ENCODE measurements at regions not wholly inside any gene's neighbourhood (a gene's known extent, or its start where the extent isn't known, plus 50 kb on each side); places are given as distances from the start of the nearest gene placed in this dataset.

DNA sequence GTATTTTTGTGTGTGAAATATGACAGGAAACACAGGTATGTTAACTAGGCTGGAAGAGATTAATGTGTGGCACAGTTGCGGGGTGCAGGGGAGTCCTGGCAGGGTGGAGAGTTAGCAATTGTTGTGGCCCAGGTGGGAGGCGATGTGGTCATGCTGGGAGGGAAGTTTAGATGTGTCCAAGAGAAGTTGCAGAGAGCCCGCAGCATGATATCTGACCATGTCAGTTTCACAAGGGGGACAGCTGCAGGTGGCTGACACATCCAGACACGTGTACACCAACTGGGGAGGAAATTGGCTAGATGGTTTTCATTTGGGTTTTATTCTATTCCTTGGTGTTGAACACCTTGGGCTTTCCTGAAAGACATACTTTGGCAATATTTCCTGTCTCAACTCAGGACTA, 172.8 kb upstream of the RGMA start:
- CTCF ChIA-PET = no interaction called here
- peaks cover 43% of the 10 kb centered on the region for H3K27me3 Mint-ChIP-seq (ENCODE audit: unreplicated experiment)

DNA sequence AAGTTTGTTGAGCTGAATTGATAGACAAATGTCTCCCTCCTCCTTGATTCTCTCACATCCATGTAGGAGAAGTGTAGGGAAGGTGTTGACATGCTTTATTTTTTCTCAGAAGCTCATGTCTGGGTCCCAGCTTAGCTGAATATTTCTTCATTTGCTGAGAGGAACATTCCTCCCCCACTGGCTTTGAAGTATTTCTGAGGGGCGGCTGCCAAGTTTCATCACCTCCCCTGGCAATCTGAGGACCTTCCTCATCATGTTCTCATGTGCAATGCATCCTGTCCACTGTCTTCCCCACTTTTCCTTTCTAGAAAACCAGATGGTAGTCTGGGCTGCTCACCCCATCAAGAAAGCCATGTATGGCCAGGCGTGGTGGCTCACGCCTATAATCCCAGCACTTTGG, 168.9 kb upstream of the RGMA start:
- Mint-ChIP-seq H3K36me3 (ENCODE audit: insufficient read depth, unreplicated experiment) (no peaks in the 10 kb centered on the region), H3K4me3 (ENCODE audit: low read depth, unreplicated experiment) (no peak overlapping the region), H3K4me1 (ENCODE audit: low read depth, unreplicated experiment) (no peaks in the 10 kb centered on the region), H3K27ac (ENCODE audit: unreplicated experiment) (no peak overlapping the region), H3K27me3 (ENCODE audit: unreplicated experiment) (peaks cover 41% of the 10 kb centered on the region), H3K9me3 (ENCODE audit: low read depth, unreplicated experiment) (no peaks in the 10 kb centered on the region)
- intact Hi-C loops (cut with micrococcal nuclease; ENCODE audit: unreplicated experiment) = no loop called here
- CTCF ChIA-PET = interaction anchor here (0.7 kb wide), 1 partner anchor 207 kb away, joined by 4 read pairs; no protein-coding TSS in a partner anchor
- no peak for TF ChIP-seq CTCF (IDR thresholded peaks at IDR 0.05; ENCODE audit: unreplicated experiment)
- BruUV-seq (replicated peaks) = no TSS peak
- DNase-seq = no peak

More for the DNA sequence above, 172.8 kb upstream of the RGMA start:
- Mint-ChIP-seq H3K36me3 (ENCODE audit: insufficient read depth, unreplicated experiment) (no peaks in the 10 kb centered on the region), H3K27ac (ENCODE audit: unreplicated experiment) (no peak overlapping the region), H3K4me3 (ENCODE audit: low read depth, unreplicated experiment) (no peak overlapping the region), H3K9me3 (ENCODE audit: low read depth, unreplicated experiment) (no peaks in the 10 kb centered on the region), H3K4me1 (ENCODE audit: low read depth, unreplicated experiment) (no peaks in the 10 kb centered on the region)
- TF ChIP-seq CTCF (IDR thresholded peaks at IDR 0.05; ENCODE audit: unreplicated experiment) = no peak
- DNase-seq = no peak
- no TSS peak for BruUV-seq (replicated peaks)
- intact Hi-C loops (cut with micrococcal nuclease; ENCODE audit: unreplicated experiment) = no loop called here

- no peak overlapping the region for H3K27ac Mint-ChIP-seq (ENCODE audit: unreplicated experiment)
- CTCF ChIA-PET = no interaction called here
- TF ChIP-seq CTCF (IDR thresholded peaks at IDR 0.05; ENCODE audit: unreplicated experiment) = no peak
These were observed 164.7 kb upstream of the RGMA start for GRCh38 chr15:93253681-93254080.

DNA sequence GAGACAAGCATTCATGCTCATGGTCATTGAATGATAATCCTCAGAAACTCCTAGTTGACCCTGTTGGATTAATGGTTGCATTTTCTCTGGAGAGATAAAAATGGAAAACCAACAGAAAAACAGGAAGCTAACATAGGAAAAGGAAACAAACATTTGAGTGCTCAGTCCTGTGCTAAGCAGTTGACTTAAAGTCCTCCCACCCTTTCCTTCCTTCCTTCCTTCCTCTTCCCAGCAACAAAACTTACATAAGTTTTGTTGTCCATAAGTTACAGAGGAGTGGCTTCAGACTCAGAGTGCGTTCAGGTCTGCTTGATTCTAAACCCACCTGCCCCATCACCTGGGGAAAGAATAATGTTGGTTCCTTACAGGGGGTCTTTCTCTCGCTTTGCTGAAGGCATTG, 163.8 kb upstream of the RGMA start:
- TF ChIP-seq CTCF (IDR thresholded peaks at IDR 0.05; ENCODE audit: unreplicated experiment) = no peak
- H3K4me1 Mint-ChIP-seq (ENCODE audit: low read depth, unreplicated experiment) = no peaks in the 10 kb centered on the region
- H3K27ac Mint-ChIP-seq (ENCODE audit: unreplicated experiment) = no peak overlapping the region
- H3K4me3 Mint-ChIP-seq (ENCODE audit: low read depth, unreplicated experiment) = no peak overlapping the region
- CTCF ChIA-PET = no interaction called here
- no peak for DNase-seq
- no peaks in the 10 kb centered on the region for H3K9me3 Mint-ChIP-seq (ENCODE audit: low read depth, unreplicated experiment)
- no peaks in the 10 kb centered on the region for H3K36me3 Mint-ChIP-seq (ENCODE audit: insufficient read depth, unreplicated experiment)
- intact Hi-C loops (cut with micrococcal nuclease; ENCODE audit: unreplicated experiment) = no loop called here
- no TSS peak for BruUV-seq (replicated peaks)
- peaks cover 55% of the 10 kb centered on the region for H3K27me3 Mint-ChIP-seq (ENCODE audit: unreplicated experiment)

More at GRCh38 chr15:93253681-93254080, 164.7 kb upstream of the RGMA start:
- Mint-ChIP-seq H3K4me1 (ENCODE audit: low read depth, unreplicated experiment) (no peaks in the 10 kb centered on the region), H3K36me3 (ENCODE audit: insufficient read depth, unreplicated experiment) (no peaks in the 10 kb centered on the region), H3K4me3 (ENCODE audit: low read depth, unreplicated experiment) (no peak overlapping the region), H3K27me3 (ENCODE audit: unreplicated experiment) (peaks cover 48% of the 10 kb centered on the region), H3K9me3 (ENCODE audit: low read depth, unreplicated experiment) (no peaks in the 10 kb centered on the region)
- intact Hi-C loops (cut with micrococcal nuclease; ENCODE audit: unreplicated experiment) = no loop called here
- no TSS peak for BruUV-seq (replicated peaks)
- DNase-seq = no peak
